HL-60 (cell line): ENCODE measurements at regions not wholly inside any gene's neighbourhood (a gene's known extent, or its start where the extent isn't known, plus 50 kb on each side); places are given as distances from the start of the nearest gene placed in this dataset.

Experiments used
- DNase-seq, 2 experiments: peaks; one replicate each; pipeline ENCODE4 v3.0.0-alpha.2; 2010 to 2020; ENCODE audit warnings: low read depth in 1 of 2, low spot score in 1 of 2
- H3K27ac ChIP-seq: fragments of 250-450 bp; sonication (Bioruptor Pico); replicated peaks from 2 replicates; pipeline ENCODE4 v1.5.1; 2020; ENCODE audit warnings: mild to moderate bottlenecking, moderate library complexity
- H3K27me3 ChIP-seq: fragments of 250-450 bp; sonication (Bioruptor Pico); 2 replicates; pipeline ENCODE4 v1.5.1; 2021; ENCODE audit warnings: mild to moderate bottlenecking, moderate library complexity; ENCODE audit not compliant: insufficient read depth, poor library complexity, severe bottlenecking
- H3K4me3 ChIP-seq: replicated peaks from 2 replicates; pipeline ENCODE4 v1.5.1; 2011; ENCODE audit warnings: mild to moderate bottlenecking, control low read depth, low read length; ENCODE audit not compliant: insufficient read depth
- CTCF ChIP-seq: IDR thresholded peaks from one replicate; pipeline ENCODE4 v1.5.1; 2011; ENCODE audit warnings: low read length, control low read depth, inconsistent platforms; ENCODE audit not compliant: insufficient read depth
- GABPA ChIP-seq: IDR thresholded peaks from 2 replicates; pipeline ENCODE4 v1.6.1; 2012; ENCODE audit warnings: low read depth
- POLR2AphosphoS5 ChIP-seq: IDR thresholded peaks from 2 replicates; pipeline ENCODE4 v1.6.1; 2012; ENCODE audit warnings: low read depth
- REST ChIP-seq: IDR thresholded peaks from 2 replicates; pipeline ENCODE4 v1.6.1; 2012; ENCODE audit warnings: low read depth; ENCODE audit not compliant: insufficient replicate concordance
- SPI1 ChIP-seq: IDR thresholded peaks from 2 replicates; pipeline ENCODE4 v1.6.1; 2012; ENCODE audit warnings: low read depth, mild to moderate bottlenecking, borderline replicate concordance

GRCh38 chrX:16005917-16006316, 117.4 kb upstream of the GRPR start:
- no peak for TF ChIP-seq GABPA
- no peak for TF ChIP-seq REST
- TF ChIP-seq POLR2AphosphoS5: no peak
- no peak for TF ChIP-seq SPI1
- no peak for TF ChIP-seq CTCF
- no peak overlapping the region for H3K4me3 ChIP-seq
- no peak for DNase-seq

GRCh38 chrX:16002185-16002584, 121.2 kb upstream of the GRPR start:
- TF ChIP-seq REST (no peak), CTCF (no peak), SPI1 (no peak)
- H3K4me3 ChIP-seq: no peak overlapping the region
- DNase-seq: no peak
- H3K27ac ChIP-seq: no peak overlapping the region
- H3K27me3 ChIP-seq: no peaks in the 10 kb centered on the region

More at GRCh38 chrX:16005917-16006316, 117.4 kb upstream of the GRPR start:
- Histone ChIP-seq H3K27me3 (no peaks in the 10 kb centered on the region), H3K27ac (no peak overlapping the region)

GRCh38 chrX:15998350-15998749, 125.0 kb upstream of the GRPR start:
- no peak for TF ChIP-seq SPI1
- no peak for TF ChIP-seq GABPA
- TF ChIP-seq REST: no peak
- no peak for TF ChIP-seq CTCF
- no peak for TF ChIP-seq POLR2AphosphoS5
- no peak for DNase-seq
- H3K27ac ChIP-seq: no peak overlapping the region
- no peaks in the 10 kb centered on the region for H3K27me3 ChIP-seq
- H3K4me3 ChIP-seq: no peak overlapping the region
